H1 (cell line): ENCODE measurements at regions not wholly inside any gene's neighbourhood (a gene's known extent, or its start where the extent isn't known, plus 50 kb on each side); places are given as distances from the start of the nearest gene placed in this dataset.
A peak's percentile ranks its signal among the peaks of the same experiment; 100 is the strongest.

Experiments
- CTCF ChIA-PET: fragments of 300-600 bp; sonication (Branson Sonifier 250); formaldehyde crosslinking; loops from one replicate; lab custom pipeline; 2021; ENCODE audit not compliant: partially characterized antibody; lab: Charles Lee
- POLR2A ChIA-PET: fragments of 300-600 bp; sonication (Branson Sonifier 250); formaldehyde crosslinking; loops from one replicate; lab custom pipeline; 2021; ENCODE audit warnings: inconsistent platforms; ENCODE audit not compliant: partially characterized antibody; lab: Charles Lee
- DNase-seq, 2 experiments: peaks; one replicate each; pipeline versions ENCODE4 v3.0.0 to v3.0.0-alpha.2; 2010 to 2022; ENCODE audit warnings: low spot score in 2 of 2, low read depth in 1 of 2, mixed read lengths in 1 of 2
- FAIRE-seq: peaks from 2 replicates; lab custom pipeline; 2011; peaks lifted over from hg19 to GRCh38; lab: Jason Lieb, UNC
- H2AFZ ChIP-seq: 2 replicates; pipeline ENCODE4 v1.8.1; 2012; ENCODE audit warnings: low read length, inconsistent platforms
- H2AK5ac ChIP-seq: 2 replicates; pipeline ENCODE4 v1.6.1; 2013; ENCODE audit warnings: low read depth, low read length
- H2BK120ac ChIP-seq: replicated peaks from 2 replicates; pipeline ENCODE3; 2013; ENCODE audit warnings: low read depth, low read length, inconsistent platforms
- H2BK12ac ChIP-seq: 2 replicates; pipeline ENCODE4 v1.6.1; 2013; ENCODE audit warnings: low read depth, low read length
- H2BK15ac ChIP-seq: 2 replicates; pipeline ENCODE4 v1.6.1; 2013; ENCODE audit warnings: low read length
- H2BK20ac ChIP-seq: 2 replicates; pipeline ENCODE4 v1.6.1; 2013; ENCODE audit warnings: low read length
- H2BK5ac ChIP-seq: 2 replicates; pipeline ENCODE4 v1.6.1; 2013; ENCODE audit warnings: low read depth, low read length
- H3K14ac ChIP-seq: 2 replicates; pipeline ENCODE4 v1.6.1; 2013; ENCODE audit warnings: inconsistent platforms; ENCODE audit not compliant: insufficient read length
- H3K18ac ChIP-seq: 2 replicates; pipeline ENCODE4 v1.6.1; 2013; ENCODE audit warnings: low read length; ENCODE audit errors: extremely low read depth
- H3K23ac ChIP-seq: 2 replicates; pipeline ENCODE4 v1.6.1; 2013; ENCODE audit warnings: inconsistent platforms; ENCODE audit not compliant: insufficient read length
- H3K23me2 ChIP-seq: 2 replicates; pipeline ENCODE4 v1.6.1; 2013; ENCODE audit warnings: low read depth, low read length
- H3K27ac ChIP-seq: 2 replicates; pipeline ENCODE4 v1.6.1; 2011; ENCODE audit warnings: low read depth, low read length, inconsistent platforms
- H3K27me3 ChIP-seq, 4 experiments: replicated peaks in 1 of 4; 1 replicate in 1 of 4; 2 replicates in 3 of 4; pipeline versions ENCODE4 v1.6.1 to v1.8.1; 2011 to 2013; ENCODE audit warnings: low read length in 3 of 4, mild to moderate bottlenecking in 3 of 4, inconsistent platforms in 2 of 4, mixed read lengths in 2 of 4, moderate library complexity in 1 of 4; ENCODE audit not compliant: control insufficient read depth in 3 of 4, insufficient read depth in 3 of 4; ENCODE audit errors: extremely low read depth in 1 of 4
- H3K36me3 ChIP-seq, 4 experiments: 2 replicates each; pipeline versions ENCODE4 v1.6.1 to v1.8.1; 2011 to 2013; ENCODE audit warnings: mild to moderate bottlenecking in 4 of 4, low read length in 3 of 4, moderate library complexity in 2 of 4, control low read depth in 1 of 4, inconsistent platforms in 1 of 4; ENCODE audit not compliant: insufficient read depth in 4 of 4, control insufficient read depth in 2 of 4
- H3K4ac ChIP-seq: replicated peaks from 2 replicates; pipeline ENCODE3; 2013; ENCODE audit warnings: low read length, low read depth, mixed read lengths, inconsistent platforms; ENCODE audit not compliant: insufficient read length
- H3K4me1 ChIP-seq, 4 experiments: replicated peaks in 1 of 4; 1 replicate in 1 of 4; 2 replicates in 3 of 4; pipeline versions ENCODE4 v1.6.1 to v1.8.1; 2011 to 2013; ENCODE audit warnings: low read length in 3 of 4, inconsistent platforms in 2 of 4, mixed read lengths in 1 of 4; ENCODE audit not compliant: insufficient read depth in 4 of 4, control insufficient read depth in 3 of 4
- H3K4me2 ChIP-seq, 2 experiments: 2 replicates each; pipeline versions ENCODE4 v1.6.1 to v1.8.1; 2011 to 2013; ENCODE audit warnings: low read depth in 2 of 2, low read length in 2 of 2, control low read depth in 1 of 2, inconsistent platforms in 1 of 2, mild to moderate bottlenecking in 1 of 2; ENCODE audit not compliant: insufficient read depth in 1 of 2
- H3K4me3 ChIP-seq, 4 experiments: fragments of 200-600, 300-600 bp in 1 of 4; sonication (generic), shearing (Covaris generic), sonication (Bioruptor Twin) in 1 of 4; 2 replicates each; pipeline versions ENCODE4 v1.5.1 to v1.8.1; 2011 to 2016; ENCODE audit warnings: low read length in 4 of 4, low read depth in 3 of 4, control low read depth in 2 of 4, inconsistent platforms in 2 of 4, mild to moderate bottlenecking in 2 of 4, mixed read lengths in 1 of 4, moderate library complexity in 1 of 4; ENCODE audit not compliant: insufficient read depth in 2 of 4; ENCODE audit errors: extremely low read depth in 1 of 4
- H3K56ac ChIP-seq: replicated peaks from 2 replicates; pipeline ENCODE3; 2013; ENCODE audit warnings: low read depth, mild to moderate bottlenecking, mixed read lengths, low read length, inconsistent platforms; ENCODE audit not compliant: insufficient read length
- H3K79me1 ChIP-seq: 2 replicates; pipeline ENCODE4 v1.6.1; 2013; ENCODE audit warnings: low read depth, low read length, control low read depth
- H3K79me2 ChIP-seq, 2 experiments: 2 replicates each; pipeline versions ENCODE4 v1.6.1 to v1.8.1; 2012 to 2013; ENCODE audit warnings: low read length in 2 of 2, mild to moderate bottlenecking in 2 of 2, inconsistent platforms in 1 of 2; ENCODE audit not compliant: insufficient read depth in 2 of 2, control insufficient read depth in 1 of 2
- H3K9ac ChIP-seq, 4 experiments: replicated peaks in 1 of 4; 1 replicate in 1 of 4; 2 replicates in 3 of 4; pipeline versions ENCODE4 v1.6.1 to v1.8.1; 2011 to 2013; ENCODE audit warnings: low read depth in 3 of 4, low read length in 3 of 4, control low read depth in 2 of 4, mild to moderate bottlenecking in 2 of 4, moderate library complexity in 2 of 4, inconsistent platforms in 1 of 4; ENCODE audit errors: extremely low read depth in 1 of 4
- H3K9me3 ChIP-seq, 2 experiments: 2 replicates each; pipeline versions ENCODE4 v1.6.1 to v1.8.1; 2012 to 2013; ENCODE audit warnings: mild to moderate bottlenecking in 2 of 2, moderate library complexity in 2 of 2, control low read depth in 1 of 2, inconsistent platforms in 1 of 2, low read depth in 1 of 2, low read length in 1 of 2, mixed read lengths in 1 of 2; ENCODE audit not compliant: insufficient read depth in 2 of 2
- H4K20me1 ChIP-seq, 2 experiments: replicated peaks in 1 of 2; 2 replicates each; pipeline versions ENCODE3 to v1.8.1; 2011 to 2013; ENCODE audit warnings: inconsistent platforms in 2 of 2, low read length in 2 of 2, mild to moderate bottlenecking in 1 of 2; ENCODE audit not compliant: insufficient read depth in 2 of 2, control insufficient read depth in 1 of 2
- H4K5ac ChIP-seq: 2 replicates; pipeline ENCODE4 v1.6.1; 2013; ENCODE audit warnings: low read length, low read depth, mixed read lengths, inconsistent platforms; ENCODE audit not compliant: insufficient read length
- H4K8ac ChIP-seq: 2 replicates; pipeline ENCODE4 v1.8.0; 2013; ENCODE audit warnings: mild to moderate bottlenecking, moderate library complexity, low read length, inconsistent platforms; ENCODE audit not compliant: insufficient read depth; ENCODE audit errors: extremely low read depth
- H4K91ac ChIP-seq: replicated peaks from 2 replicates; pipeline ENCODE3; 2013; ENCODE audit warnings: low read length, mixed read lengths, inconsistent platforms; ENCODE audit not compliant: insufficient read length
- CEBPB ChIP-seq: IDR thresholded peaks from 2 replicates; pipeline ENCODE4 v1.6.1; 2012; ENCODE audit warnings: low read depth, low read length
- EZH2 ChIP-seq: fragments of 200-600 bp; sonication (generic); IDR thresholded peaks from 2 replicates; pipeline ENCODE4 v1.7.1; 2012; ENCODE audit warnings: low read depth, mild to moderate bottlenecking, moderate library complexity, low read length, inconsistent platforms; ENCODE audit not compliant: severe bottlenecking
- GTF2F1 ChIP-seq: IDR thresholded peaks from 2 replicates; pipeline ENCODE4 v1.6.1; 2012; ENCODE audit warnings: low read depth, low read length, improper control_type of control experiment, borderline replicate concordance
- JUND ChIP-seq: IDR thresholded peaks from 2 replicates; pipeline ENCODE4 v1.6.1; 2011; ENCODE audit warnings: mild to moderate bottlenecking, improper control_type of control experiment, low read length
- ZNF274 ChIP-seq: IDR thresholded peaks from 2 replicates; pipeline ENCODE4 v1.7.0; 2012; ENCODE audit warnings: low read length, borderline replicate concordance; ENCODE audit errors: extremely low read depth
- WGBS, 2 experiments: shearing (Covaris generic) in 1 of 2; methylation state at CpG; one replicate each; pipeline versions ENCODE4 v1.1.6 to v1.1.7; 2013 to 2015; ENCODE audit warnings: low lambda C conversion rate in 2 of 2, mixed read lengths in 2 of 2, inconsistent platforms in 1 of 2, low coverage in 1 of 2, missing lambda C conversion rate in 1 of 2; ENCODE audit not compliant: insufficient replicate concordance in 2 of 2, insufficient coverage in 1 of 2, insufficient read length in 1 of 2; ENCODE audit errors: extremely low coverage in 1 of 2, missing lambda C conversion rate in 1 of 2; 5-methylcytosine and 5-hydroxymethylcytosine counted together

DNA sequence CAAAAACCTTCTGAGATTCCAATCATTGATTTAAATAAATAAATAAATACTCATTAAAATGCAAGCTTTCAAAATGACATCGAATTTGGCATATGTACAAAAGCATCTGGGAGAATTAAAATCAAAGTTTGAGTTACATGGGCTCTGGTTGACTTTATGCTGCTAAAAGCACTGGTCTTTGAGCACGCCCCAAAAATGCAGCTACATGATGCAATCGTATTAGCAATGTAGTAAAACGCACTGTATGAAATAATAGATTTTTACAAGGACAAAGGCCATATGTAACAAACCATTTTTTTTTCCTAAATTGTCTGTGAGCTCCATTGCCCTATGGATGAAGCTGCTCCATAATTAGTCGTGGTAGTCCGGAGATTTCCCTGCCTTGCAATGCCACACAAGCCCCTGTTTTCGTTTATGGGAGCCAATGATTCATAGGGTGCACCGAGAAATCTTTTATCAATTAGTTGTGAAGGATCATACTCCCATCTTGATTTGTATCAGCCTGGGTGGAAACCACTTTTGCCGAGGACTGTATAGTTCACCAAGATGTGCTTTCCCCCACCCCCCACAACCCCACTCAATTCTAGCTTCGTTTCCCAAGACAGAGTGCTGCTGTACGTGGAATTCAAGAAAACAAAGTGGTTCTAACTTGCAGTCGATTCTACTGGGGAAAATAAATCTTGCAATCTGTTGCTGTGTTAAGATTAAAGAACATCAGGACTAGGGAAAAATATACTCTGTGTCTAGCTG, 268.4 kb downstream of the IRS1 start:
- no peaks in the 10 kb centered on the region for H3K23me2 ChIP-seq
- TF ChIP-seq JUND = no peak
- TF ChIP-seq EZH2 = no peak
- 0 out of 2 replicates have a peak, but pooled peaks have one; percentile 43 for TF ChIP-seq CEBPB
- no peak for TF ChIP-seq ZNF274
- no peak for TF ChIP-seq GTF2F1

More for the DNA sequence above, 268.4 kb downstream of the IRS1 start:
- Histone ChIP-seq H3K27me3 (no peaks in the 10 kb centered on the region), H2BK15ac (no peak overlapping the region), H3K23ac (no peak overlapping the region), H3K18ac (no peak overlapping the region), H3K79me2 (no peaks in the 10 kb centered on the region), H4K5ac (no peak overlapping the region), H3K27ac (no peak overlapping the region), H3K4me2 (no peak overlapping the region), H2BK12ac (no peak overlapping the region), H3K14ac (no peak overlapping the region), H4K20me1 (no peaks in the 10 kb centered on the region), H2BK20ac (no peak overlapping the region), H3K36me3 (no peaks in the 10 kb centered on the region), H4K8ac (no peak overlapping the region), H2AK5ac (no peak overlapping the region), H3K9me3 (no peaks in the 10 kb centered on the region), H2BK120ac (no peak overlapping the region), H3K79me1 (no peaks in the 10 kb centered on the region), H2AFZ (peak overlapping the region; percentile 85), H3K9ac (no peak overlapping the region), H3K4me3 (no peak overlapping the region), H4K91ac (no peak overlapping the region), H2BK5ac (no peak overlapping the region), H3K4ac (no peak overlapping the region), H3K4me1 (no peaks in the 10 kb centered on the region), H3K56ac (no peak overlapping the region)
- no peak for DNase-seq
- POLR2A ChIA-PET = interaction anchor here (1.0 kb wide), 1 partner anchor 12 kb away, joined by 7 read pairs; no protein-coding TSS in a partner anchor
- 89% methylated on average over 12 of the region's 12 CpGs; no CpG with 5 or more reads in 1 of the 2 experiments for WGBS, 2 experiments
- FAIRE-seq = no peak
- CTCF ChIA-PET = no interaction called here
